ENCODE measurements at regions not wholly inside any gene's neighbourhood (a gene's known extent, or its start where the extent isn't known, plus 50 kb on each side); places are given as distances from the start of the nearest gene placed in this dataset.

DNA sequence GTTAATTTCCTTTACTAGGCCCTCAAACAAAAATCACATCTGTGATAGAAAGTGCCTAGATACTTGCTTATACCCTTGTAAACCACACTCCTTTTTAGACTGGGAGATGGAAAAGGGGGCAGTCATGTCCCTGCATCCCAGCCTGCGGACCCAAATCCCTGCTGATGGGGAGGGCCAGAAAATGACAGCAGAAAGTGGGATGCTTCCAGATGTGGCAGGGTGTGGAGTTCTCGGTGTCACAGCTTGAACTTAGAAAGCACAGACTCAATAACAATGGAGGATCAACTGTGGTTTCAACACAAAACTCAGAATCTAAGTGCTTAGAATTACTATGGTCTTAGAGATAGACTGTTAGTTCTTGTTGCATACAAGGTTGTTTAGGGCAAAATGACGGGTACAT, 95.6 kb upstream of the F3 start:
- DNase-seq: no peak

DNA sequence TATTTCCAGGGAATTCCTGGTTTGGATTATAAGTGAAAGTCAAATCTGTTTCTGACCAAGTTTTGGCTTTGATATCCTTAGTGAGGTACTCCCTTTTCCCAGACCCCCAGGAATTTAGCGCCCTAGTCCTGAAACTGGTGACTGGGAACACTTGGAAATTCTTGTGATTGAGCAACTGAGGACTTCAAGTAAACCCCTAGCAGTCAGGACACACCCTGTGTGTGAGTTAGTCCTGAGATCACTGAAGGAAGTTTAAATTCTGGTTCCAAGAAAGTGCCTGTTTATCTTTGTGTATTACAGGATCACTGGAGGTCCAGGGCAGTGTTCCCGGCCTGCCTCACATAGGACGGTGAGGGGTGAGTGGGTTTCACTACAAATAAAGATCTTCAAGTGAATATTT, 95.1 kb upstream of the F3 start:
- DNase-seq: no peak

DNA sequence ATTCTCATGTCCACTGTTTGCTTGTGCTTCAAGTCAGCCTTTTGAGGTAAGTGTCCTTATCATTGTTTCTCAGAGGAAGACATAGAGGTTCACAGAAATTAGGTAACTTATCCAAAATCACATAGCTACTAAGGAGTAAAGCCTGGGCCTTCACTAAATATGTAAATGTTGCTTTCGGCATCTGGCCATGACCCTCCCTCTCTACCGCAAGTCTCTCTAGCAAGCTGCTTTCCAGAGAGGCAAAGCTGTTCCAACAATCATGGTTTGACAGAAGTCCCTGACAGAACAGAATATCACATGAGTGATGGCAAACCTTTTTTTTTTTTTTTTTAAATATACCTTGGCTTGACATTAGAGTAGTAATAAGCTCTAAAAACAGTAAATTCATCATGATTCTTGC, 94.5 kb upstream of the F3 start:
- DNase-seq: no peak

DNA sequence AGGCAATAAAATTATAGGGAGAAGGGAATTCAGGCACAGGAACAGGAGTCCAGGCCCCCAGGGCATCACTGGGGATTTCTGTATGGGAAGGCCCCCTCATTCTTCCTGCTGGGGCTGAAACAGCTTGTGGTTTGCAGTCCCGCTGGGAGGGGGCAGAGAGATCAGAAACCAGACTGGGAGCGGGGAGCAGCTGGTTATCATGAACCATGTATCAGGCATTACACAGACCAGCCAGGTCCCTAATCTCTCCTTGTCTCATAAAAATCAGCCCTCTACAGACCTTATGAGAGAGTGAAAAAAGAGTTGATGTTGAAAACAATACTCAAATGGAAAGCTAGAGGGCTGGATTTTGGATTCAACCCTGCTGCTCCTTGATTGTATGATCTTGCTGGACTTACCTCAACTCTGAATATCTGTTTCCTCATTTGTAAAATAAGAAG, 93.4 kb upstream of the F3 start:
- no peak for DNase-seq

DNA sequence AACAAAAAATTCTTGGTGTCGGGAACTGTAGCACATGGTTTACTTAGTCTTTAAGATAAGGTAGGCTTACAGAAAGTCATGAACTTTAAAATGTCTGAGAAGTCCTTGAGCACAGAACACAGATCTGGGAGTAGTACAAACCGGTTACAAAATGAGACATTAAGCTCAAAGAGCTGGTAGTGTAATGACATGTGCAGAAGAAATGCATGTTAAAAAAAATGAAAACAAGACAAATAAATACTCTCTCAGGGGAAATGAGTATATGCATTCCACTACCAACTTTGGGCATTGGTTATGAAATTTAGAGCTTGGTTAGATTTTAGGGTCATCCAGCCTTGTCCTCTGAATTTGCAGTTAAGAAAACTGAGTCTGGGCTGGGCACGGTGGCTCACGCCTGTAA, 91.5 kb upstream of the F3 start:
- no peak for DNase-seq

DNA sequence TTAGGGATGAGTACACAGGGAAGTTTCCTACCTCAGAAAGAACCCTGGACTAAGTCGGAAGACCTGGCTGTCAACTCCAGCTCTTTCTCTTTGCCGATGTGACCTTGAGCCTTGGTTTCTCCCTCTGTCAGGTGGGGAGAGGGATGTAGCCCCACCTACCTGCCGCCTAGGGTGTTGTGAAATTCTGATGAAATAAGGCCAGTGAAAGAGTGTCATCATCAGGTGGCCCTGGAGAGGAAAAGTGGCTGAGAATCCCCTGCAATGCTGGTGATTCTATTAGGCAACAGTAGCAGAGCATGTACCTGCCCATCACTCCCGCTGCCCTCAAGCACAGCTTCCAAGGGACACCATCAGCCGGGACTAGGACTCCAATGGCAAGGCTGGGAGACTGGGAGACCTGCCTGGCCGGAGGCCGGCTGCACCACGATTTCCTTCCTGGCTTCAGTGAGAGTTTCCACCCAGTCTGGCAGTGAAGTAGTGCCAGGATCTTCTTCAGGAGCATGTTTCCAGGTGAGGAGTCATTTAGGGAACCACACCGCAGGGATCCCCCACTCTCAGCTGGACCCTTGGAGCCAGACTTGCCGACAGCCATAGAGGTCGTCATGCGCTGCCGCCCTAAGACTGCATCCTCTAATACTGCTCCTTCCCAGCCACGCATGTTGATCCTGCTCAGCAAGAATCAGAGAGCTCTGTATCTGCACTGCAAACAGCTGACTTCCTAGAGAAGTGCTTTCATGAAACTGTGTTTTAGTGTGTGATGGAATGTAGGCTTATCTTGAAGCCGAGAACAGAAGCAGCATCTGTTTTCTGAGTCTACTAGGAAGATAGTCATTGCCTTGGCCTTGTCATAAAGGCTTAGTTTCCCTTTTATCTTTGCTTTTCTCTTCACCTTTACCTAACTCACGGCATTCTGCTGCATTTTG, 88.0 kb upstream of the F3 start:
- no peak for DNase-seq

DNA sequence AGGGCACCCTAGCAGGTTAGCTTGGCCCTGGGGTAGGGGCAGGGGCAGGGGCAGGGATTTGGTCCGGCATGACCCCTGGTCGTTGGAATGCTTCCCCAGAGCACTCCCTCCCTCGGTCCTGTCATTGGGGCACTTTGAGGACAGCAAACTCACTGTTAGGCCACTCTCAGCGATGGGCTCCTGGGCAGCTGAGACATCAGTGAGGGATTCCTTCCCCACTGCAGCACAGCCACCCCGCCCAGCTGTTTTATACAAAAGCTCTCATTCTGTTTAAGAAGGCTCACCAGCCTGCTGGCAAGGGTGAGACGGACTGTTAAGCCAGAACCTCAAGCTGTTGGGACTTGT, 86.9 kb upstream of the F3 start:
- DNase-seq: no peak

DNA sequence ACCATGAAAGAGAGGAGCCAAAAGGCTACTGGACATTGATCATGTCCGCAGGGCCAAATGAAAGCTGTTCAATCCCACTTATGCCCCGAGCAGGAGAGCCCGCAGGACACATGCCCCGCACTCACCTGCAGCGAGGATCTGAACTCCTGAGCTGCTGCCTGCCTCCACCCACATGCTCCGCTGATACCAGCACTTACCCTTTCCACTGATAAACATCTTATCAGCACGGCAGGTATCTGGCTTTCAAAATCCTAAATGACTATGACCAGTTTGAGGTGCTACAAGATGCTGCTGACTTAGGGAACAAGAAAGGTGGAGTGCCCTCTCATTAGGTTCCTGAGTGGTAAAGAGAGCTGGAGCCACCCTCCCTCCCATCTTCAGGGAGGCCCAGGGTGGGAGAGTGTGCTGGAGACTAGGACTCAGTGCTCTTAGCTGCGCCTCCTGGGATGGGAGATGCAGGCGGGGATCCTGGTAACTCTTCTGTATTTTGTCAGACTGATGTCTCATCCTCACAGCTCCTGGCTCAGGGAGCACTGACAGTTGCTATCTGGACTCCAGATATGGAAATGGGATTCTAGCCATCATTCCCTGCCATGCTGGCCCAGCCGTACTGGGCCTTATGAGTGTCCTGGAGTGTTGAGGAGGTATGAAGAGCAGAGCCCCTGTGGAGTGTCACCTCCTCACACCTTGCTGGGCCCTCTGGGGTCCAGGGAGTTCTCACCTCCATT, 86.4 kb upstream of the F3 start:
- DNase-seq: no peak

DNA sequence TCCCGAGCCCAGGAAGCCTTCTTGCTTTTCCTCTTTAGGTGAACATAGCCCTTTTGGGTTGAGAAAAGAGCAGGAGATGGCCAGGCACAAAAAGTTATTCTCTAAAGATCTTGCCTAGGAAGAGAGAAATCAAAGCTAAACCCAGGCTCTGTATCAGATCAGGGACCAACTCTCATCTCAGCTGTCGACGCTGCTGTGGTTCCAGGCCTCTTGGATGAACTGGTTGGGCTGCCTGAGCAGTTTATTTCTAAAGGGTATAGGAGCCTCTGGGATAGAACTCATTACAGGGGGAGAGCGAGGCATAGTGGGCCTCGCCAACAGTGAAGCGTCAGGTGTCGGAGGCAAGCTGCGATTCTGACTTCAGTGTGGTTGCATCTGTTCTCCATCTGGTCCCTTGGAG, 82.6 kb upstream of the F3 start:
- DNase-seq: no peak

DNA sequence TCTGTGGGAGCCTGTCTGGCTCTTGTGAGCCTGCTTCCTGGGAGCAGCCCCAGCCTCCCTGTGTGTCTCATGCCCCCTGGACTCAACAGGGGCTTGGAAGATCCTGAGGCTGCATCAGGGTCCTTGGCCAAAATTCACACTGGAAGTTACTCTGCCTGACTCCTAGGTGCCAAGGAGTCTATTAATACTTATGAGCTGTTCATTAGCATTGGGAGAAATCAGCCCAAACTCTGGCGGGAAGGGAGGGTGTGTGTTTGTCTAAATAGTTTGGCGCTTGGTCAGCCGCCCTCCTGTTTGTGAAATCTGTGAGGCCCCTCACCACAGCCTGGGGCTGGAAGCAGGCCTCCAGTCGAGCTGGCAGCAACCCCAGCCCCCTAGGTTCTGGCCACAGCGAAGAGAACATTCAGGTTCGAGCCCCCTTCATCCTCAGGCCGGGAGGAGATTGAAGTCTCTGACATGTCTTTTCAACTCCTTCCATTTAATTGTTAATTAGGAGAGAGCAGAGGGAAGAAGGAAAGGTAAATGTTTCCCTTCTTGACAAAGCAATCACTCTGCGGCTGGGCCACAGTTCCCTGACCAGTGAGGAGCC, 82.1 kb upstream of the F3 start:
- DNase-seq: no peak

DNA sequence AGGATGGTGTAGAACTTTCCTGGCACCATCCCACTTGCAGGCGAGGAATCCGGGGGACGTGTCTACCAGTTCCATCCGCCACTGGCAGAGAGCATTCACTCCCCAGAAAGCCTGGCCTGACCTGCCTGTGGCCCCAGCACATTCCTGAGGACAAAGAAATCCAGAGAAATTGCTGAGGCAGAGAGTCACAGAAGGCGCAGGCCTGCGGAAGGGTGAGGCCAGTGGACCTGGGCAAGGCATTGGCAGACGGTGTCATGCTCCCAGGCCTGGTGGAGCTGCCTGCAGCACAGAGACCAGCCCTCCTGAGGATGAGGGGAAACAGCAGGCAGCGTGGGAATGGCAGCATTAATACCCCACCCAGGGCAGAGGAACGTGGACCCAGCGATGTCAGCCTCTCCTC, 81.2 kb upstream of the F3 start:
- DNase-seq: no peak

DNA sequence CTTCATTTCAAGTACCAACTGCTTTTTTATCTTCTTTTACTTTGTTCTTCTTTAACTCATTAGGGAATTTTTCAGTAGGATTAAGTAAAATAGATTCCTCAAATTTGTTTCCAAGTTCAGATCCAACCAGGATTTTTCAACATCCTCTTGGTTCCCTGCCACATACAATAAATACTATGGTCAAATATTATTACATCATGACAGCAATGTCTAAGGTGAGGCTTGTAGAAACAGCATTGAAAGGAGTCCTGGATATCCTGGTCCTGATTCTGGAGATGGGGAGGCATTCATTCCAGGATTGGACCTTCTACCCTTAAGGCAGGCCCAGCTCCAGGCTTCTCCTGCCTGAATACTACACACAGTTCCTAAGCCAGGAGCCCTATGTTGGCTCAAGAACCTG, 80.2 kb upstream of the F3 start:
- no peak for DNase-seq

DNA sequence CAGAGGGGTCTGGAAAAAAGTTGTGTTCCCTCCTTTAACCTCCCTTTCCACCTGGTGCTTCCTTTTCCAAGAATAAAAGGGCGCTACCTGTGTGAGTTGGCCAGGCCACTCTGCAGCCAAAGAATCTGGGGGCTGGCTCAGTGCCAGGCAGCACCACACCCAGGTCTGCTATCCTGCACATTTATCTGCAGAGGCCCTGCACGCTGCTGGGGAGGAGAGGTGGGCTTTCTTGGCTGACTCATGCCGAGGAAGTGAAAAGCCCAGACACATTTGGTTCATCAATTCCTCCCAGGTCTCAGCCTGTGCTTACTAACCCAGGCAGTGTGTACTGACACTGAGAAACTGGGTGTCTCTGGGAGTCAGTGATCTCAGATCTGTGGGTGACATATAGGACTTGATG, 79.8 kb upstream of the F3 start:
- no peak for DNase-seq

DNA sequence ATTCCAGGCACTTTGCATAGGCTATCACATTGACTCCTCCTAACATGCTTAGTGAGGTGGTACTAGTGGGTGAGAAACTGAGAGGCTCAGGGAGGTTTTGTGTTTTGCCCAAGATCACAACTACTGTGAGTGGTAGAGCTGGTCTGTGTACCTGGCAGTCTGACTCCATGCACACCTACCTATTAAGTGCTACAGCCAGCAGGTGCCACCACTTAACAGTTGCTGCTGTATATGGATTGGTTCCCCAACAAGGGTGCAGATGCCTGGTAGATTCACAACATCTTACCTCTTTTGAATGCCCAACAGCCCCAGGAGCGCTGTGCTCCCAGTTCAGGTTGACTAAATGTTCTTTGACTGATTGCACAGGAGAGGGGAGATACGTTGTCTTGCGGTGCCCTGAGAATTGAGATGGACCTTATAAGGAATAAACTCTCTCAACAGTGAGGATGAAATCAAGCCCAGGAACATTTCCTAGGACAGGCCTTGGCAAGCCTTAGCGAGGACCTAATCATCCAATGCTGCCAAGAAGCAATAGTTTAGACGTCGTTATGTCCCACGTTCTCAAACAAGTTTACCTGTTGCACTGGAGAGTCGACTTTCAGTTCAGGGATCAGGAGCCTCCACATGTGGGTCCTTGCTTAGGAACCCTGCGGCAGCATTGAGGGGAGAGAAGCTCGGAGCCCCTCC, 78.9 kb upstream of the F3 start:
- DNase-seq: no peak

DNA sequence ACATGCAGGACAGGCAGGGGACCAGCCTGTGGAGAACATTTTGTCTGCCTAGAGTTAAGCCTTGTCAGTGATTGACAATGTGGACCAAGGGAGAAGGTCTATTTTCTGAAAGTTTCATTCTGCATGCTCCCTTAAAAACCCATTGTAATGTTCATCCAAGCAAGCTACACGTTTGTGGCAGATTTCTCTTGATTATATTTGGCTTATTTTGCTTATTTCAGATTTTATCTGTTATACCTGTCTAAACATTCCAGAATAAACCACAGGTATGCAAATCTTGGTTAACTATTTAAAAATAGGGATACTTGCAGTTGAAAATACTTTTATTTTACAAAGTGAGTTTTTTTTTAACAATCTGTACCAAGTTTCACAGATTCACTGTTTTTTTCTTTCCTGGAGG, 78.2 kb upstream of the F3 start:
- DNase-seq: no peak

DNA sequence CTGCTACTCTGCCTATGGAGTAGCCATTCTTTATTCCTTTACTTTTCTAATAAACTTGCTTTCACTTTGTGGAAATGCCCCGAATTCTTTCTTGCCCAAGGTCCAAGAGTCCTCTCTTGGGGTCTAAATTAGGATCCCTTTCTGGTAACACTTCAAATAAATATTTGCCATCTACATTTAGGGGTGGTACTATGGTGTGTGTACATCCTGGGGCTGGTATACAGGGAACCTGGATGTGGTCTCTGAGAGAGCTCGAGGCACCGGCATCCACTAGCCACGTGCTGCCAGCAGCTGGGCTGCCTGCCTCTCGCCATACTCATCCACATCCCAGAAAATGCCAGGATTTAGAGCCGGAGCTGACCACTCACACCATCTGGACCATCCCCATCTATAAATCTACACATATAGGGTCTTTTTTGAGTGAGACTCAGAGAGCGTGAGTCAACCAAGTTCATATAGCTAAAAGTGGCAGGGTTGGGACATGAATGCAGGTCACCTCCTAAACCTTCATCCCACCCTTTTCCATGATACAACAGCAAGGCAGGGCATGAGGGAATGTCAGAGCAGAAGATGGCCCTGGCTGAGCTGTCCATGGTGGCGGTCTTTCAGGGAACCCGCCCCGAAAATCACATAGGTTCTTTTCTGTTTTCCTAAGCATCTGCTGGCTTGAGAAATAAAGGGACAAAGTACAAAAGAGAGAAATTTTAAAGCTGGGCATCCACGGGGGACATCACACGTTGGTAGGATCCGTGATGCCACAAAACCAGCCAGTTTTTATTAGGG, 76.6 kb upstream of the F3 start:
- no peak for DNase-seq

DNA sequence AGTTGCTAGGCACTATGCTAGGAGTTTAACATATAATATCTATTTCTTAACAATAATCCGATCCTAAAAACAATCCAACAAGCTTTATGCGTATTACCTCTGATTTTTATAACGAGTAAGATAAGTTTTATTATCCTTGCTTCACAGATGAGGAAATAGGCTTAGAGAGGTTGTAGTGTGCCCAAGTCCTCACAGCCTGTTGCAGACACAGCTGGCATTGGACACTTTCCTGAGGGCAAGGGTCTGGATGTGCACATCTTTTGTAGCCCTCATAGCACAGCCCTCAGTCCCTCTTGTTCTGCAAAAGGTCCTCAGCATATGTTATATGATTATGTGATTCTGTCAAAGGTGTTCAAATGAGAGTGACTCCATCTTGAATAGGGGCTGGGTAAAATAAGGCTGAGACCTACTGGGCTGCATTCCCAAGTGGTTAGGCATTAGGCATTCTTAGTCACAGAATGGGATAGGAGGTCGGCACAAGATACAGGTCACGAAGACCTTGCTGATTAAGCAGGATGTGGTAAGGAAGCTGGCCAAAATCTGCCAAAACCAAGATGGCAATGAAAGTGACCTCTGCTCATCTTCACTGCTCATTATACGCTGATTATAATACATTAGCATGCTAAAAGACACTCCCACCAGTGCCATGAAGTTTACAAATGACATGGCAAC, 75.7 kb upstream of the F3 start:
- DNase-seq: no peak

DNA sequence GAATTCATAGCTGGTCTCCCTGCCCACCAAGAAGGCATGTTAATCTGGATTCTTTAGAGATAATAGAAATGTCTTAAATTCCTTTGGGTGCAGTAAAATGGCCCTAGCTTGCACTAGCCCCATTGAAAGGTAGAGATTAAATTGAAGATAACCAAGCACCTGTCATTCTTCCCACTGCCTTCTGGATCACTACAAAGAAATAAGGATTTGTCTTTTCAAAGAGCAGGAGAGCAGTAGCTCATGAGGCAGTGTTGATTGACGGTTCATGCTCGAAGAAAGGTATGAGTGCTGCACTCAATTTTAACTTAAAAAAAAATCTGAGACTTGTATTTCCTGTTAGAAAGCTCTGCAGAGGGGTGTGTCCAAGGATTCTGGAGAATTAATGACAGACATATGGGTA, 74.9 kb upstream of the F3 start:
- no peak for DNase-seq

DNA sequence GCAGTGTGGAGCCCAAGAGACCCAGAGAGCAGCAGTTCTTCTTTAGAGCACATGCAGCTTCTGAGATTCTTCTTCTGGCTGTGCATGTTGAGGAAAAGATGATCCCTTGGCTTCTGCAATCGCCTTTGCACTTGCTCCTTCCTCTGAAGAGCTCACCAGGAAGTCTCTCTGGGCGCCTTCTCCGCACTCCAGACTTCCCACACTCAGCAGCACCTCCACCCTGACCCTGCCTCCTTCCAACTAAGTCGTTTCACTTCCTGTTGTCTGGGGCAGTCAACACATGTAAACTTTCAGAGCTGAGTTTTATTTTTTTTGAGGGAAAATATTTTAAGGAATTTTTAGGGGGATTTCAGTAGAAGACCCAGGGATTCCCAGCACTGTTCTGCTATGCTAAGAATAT, 73.4 kb upstream of the F3 start:
- no peak for DNase-seq

DNA sequence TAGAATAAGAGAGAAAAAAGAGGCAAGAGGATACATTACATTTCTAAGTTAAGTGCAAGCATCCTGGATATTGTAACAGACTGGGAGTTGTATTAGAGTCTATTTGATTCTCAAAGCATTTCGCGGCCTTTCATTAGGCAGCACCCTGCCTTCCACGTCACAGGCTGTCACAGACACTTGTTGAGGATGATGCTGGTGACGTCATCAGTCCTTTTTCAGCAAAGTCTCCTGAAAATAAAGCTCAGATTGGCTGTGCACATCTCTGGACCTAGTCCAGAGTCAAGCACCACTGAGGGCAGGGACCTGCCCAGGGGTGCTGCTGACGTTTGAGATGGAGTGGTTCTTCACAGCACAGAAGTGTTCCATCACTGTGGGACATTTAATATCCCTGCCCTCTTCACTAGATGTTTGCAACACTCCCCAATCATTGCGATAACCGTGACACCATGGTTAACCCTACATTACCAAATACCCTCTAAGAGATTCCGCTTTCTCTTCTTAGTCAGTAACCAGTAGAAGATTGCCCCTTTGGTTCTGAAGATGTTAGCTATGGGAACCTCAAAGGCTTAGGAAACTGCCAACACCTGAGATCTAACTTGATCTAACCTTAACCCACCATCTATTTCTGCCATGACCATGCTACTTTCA, 72.7 kb upstream of the F3 start:
- DNase-seq: no peak

DNA sequence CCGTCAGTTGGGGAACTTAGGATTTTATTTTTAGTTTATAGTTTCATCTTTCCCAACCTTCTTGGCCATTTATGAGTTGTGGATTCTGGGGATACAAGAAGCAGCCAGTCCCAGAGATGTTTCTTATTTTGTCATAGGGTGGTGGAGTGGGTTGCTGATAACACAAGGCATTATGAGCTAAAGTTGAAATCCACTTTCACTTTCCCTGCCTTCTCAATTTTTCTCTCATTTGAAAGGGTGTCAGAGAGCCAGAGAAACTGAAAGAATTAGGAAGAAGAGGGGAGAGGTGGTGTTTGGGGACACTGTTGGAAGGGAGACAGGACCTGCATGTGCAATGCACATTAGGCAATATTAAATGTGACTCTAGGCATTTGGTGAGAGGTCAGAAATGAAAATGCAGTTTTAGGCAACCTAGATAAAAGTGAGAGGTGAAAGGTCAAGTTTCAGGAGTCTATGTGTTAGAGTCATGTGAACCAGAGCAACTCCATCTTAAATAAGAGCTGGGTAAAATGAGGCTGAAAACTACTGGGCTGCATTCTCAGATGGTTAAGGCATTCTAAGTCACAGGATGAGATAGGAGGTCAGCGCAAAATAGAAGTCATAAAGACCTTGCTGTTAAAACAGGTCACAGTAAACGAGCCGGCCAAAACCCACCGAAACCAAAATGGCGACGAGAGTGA, 71.1 kb upstream of the F3 start:
- DNase-seq: no peak

All from NCI-H1417 (cell line).